HUES48 (cell line): ENCODE measurements at regions not wholly inside any gene's neighbourhood (a gene's known extent, or its start where the extent isn't known, plus 50 kb on each side); places are given as distances from the start of the nearest gene placed in this dataset.

Experiments used
- H3K27ac ChIP-seq: one replicate; pipeline ENCODE4 v1.7.0; 2013; ENCODE audit warnings: low read depth, low read length, inconsistent platforms
- H3K27me3 ChIP-seq: 2 replicates; pipeline ENCODE4 v1.6.1; 2013; ENCODE audit warnings: mild to moderate bottlenecking, low read length; ENCODE audit not compliant: control insufficient read depth, insufficient read depth
- H3K36me3 ChIP-seq: 2 replicates; pipeline ENCODE4 v1.6.1; 2013; ENCODE audit warnings: low read length; ENCODE audit not compliant: control insufficient read depth, insufficient read depth
- H3K4me1 ChIP-seq: 2 replicates; pipeline ENCODE4 v1.6.1; 2013; ENCODE audit warnings: mild to moderate bottlenecking, low read length; ENCODE audit not compliant: control insufficient read depth, insufficient read depth
- H3K4me3 ChIP-seq: 2 replicates; pipeline ENCODE4 v1.5.1; 2013; ENCODE audit warnings: mild to moderate bottlenecking, low read depth, low read length
- H3K9ac ChIP-seq: 2 replicates; pipeline ENCODE4 v1.6.1; 2013; ENCODE audit warnings: mild to moderate bottlenecking, low read depth, low read length, moderate library complexity
- H3K9me3 ChIP-seq: 2 replicates; pipeline ENCODE4 v1.6.1; 2013; ENCODE audit warnings: low read length; ENCODE audit not compliant: control insufficient read depth, insufficient read depth

DNA sequence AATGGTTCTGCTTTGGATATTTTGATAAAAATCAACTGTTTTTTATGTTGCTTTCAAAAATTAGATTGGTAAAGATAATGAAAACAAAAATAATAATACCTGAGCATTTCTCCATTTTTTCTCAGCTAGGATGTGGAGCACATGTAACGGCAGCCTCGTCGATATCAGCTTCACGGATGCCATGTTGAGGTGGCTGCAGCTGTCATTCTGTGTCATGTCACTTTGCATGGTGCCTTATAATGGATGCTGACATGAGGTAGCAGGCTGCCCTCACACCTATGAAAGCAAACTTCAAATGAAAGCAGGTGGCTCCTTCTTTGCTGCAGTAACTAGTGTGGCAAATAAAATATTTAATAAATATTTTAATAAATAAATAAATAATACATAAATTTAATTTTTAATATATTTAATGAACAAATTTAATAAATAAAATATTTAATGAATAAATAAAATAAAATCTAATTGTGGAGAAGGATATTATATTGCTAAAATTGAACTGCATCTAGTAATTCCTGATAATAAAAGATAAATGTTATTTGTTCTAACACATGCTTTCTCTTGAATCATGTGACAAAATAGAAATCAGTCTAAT, 955.7 kb upstream of the SLC10A2 start:
- no peak overlapping the region for H3K4me3 ChIP-seq
- H3K27ac ChIP-seq = no peak overlapping the region
- no peaks in the 10 kb centered on the region for H3K4me1 ChIP-seq
- no peaks in the 10 kb centered on the region for H3K9me3 ChIP-seq
- H3K36me3 ChIP-seq = no peaks in the 10 kb centered on the region
- H3K9ac ChIP-seq = no peak overlapping the region
- H3K27me3 ChIP-seq = no peaks in the 10 kb centered on the region

DNA sequence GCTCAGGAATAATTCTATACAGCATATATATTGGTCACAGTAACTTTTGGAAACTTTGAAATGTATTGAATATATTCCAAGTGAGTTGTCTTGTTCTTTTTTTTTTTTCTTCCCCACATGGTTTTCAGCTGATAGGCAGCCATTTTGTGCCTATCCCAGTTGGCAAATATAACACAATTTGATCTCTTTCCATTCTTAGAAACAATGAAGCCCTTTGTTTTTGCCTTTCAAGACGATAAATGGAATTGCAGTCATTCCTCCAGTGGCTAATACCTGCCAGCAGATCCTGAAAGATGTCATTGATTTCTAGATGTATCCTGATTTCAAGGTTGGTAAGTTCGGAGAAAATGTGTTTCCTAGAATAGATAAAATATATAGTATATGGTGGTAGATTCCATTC, 951.1 kb upstream of the SLC10A2 start:
- Histone ChIP-seq H3K4me1 (no peaks in the 10 kb centered on the region), H3K9ac (no peak overlapping the region), H3K27me3 (no peaks in the 10 kb centered on the region), H3K27ac (no peak overlapping the region), H3K4me3 (no peak overlapping the region), H3K9me3 (no peaks in the 10 kb centered on the region), H3K36me3 (no peaks in the 10 kb centered on the region)

DNA sequence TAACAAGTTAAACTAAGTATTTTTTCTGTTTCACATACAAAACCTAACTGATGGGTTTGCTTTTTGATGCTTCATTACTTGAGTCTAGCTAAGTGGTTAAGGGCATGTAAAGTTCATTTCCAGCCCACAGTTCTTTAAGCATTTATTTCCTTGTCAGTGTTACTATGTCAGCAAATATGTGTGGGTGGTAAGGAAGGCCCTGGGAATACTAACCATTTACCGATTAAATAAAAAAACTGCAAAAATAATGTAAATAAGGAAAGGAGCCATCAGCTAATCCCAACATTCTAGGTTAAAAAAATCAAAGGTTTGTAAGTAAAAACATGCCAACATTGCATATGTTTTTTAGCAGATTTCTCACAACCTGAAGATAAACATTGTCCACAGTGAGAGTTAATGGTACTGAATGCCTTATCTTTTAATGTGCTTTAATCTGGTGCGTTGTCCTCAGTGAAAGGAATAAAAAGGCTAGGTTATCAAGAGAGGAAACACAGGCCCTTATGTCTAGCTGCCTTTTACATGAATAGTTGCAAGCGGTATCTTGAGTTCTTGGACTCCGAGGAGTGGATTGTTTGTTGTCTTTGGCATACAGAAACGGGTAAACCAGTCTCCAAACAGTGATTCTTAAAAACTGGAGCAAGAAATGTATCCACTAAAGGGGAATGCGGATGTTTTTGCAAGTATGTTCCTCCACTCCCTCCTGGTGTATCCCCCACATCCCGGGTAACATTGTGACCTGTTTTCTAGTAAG, 949.6 kb upstream of the SLC10A2 start:
- no peak overlapping the region for H3K9ac ChIP-seq
- H3K9me3 ChIP-seq = no peaks in the 10 kb centered on the region
- H3K4me3 ChIP-seq = no peak overlapping the region
- no peaks in the 10 kb centered on the region for H3K4me1 ChIP-seq
- H3K27ac ChIP-seq = no peak overlapping the region
- no peaks in the 10 kb centered on the region for H3K36me3 ChIP-seq
- H3K27me3 ChIP-seq = no peaks in the 10 kb centered on the region

DNA sequence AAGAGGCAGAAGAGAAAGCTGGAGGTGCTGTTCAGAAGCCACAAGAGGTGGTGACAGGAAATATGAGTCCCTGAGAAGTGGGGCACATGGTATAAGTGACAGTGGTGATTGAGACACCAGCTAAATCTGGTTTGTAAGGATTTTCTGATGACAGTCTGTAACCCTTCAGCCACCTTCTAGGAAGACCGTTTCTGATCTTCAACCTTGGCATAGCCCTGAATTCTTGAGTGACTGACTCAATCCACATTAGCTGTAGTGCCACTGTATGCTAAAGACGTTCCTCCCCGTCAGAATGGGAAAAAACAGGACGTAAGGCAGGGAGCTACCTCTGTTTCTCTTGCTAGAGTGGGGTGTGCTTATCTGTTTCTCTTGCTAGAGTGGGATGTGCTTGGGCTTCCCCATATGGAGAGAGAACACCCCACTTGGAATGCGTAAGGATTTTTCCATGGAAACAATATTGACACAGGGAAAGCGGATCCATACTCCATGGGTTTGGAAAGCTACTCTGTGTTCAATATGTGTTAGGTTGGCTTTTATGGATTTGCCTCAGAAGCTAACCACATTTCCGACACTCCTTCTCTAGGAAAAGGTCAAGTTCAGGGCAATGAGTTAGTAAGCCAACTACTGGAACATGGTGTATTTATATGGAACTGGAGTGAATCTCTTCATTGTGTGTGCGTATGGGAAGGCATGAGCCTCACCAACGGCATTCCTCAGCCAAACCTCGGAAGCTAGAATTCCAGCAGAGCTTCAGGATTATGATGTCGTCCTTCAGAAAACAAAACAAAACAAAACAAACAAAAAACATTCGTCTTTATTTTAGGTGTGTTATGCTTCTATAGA, 948.8 kb upstream of the SLC10A2 start:
- Histone ChIP-seq H3K36me3 (no peaks in the 10 kb centered on the region), H3K27ac (no peak overlapping the region), H3K4me1 (no peaks in the 10 kb centered on the region), H3K4me3 (no peak overlapping the region), H3K9me3 (no peaks in the 10 kb centered on the region), H3K27me3 (no peaks in the 10 kb centered on the region), H3K9ac (no peak overlapping the region)

DNA sequence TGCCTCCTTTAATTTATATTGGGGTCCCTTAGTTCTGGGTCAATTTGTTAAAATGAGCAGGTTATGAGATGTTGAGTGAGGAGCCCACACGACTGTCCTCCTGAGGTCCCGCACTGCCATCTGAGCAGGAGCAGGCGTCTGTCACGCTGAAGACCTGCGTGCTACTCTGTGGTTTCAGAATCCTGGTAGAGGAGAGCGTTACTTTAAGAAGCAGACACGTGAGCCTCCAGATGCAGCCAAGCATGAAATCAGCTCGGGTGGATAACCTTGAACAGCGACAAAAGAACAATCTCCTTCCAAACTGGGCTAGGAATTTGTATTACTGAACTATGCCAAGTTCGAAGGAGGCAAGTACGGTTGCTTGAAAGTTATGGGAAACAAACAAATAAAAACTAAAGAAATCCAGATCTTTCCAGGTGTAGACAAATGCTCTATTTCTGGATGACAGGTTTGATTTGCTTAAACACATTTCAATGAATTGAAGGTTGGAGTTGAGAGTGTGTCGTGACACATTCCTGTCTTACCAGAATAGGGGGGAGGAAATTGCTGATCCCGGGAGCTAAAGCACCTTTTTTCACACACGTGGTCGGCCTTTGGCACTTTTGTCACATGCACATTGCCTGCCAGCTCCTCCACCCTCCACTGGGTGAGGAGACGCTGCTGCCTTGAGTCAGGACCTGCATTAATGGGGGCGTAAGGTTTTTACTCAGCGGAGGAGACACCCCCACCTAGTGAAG, 945.5 kb upstream of the SLC10A2 start:
- H3K36me3 ChIP-seq = no peaks in the 10 kb centered on the region
- H3K9me3 ChIP-seq = no peaks in the 10 kb centered on the region
- H3K4me3 ChIP-seq = no peak overlapping the region
- H3K27me3 ChIP-seq = no peaks in the 10 kb centered on the region
- no peak overlapping the region for H3K27ac ChIP-seq
- no peaks in the 10 kb centered on the region for H3K4me1 ChIP-seq
- H3K9ac ChIP-seq = no peak overlapping the region

DNA sequence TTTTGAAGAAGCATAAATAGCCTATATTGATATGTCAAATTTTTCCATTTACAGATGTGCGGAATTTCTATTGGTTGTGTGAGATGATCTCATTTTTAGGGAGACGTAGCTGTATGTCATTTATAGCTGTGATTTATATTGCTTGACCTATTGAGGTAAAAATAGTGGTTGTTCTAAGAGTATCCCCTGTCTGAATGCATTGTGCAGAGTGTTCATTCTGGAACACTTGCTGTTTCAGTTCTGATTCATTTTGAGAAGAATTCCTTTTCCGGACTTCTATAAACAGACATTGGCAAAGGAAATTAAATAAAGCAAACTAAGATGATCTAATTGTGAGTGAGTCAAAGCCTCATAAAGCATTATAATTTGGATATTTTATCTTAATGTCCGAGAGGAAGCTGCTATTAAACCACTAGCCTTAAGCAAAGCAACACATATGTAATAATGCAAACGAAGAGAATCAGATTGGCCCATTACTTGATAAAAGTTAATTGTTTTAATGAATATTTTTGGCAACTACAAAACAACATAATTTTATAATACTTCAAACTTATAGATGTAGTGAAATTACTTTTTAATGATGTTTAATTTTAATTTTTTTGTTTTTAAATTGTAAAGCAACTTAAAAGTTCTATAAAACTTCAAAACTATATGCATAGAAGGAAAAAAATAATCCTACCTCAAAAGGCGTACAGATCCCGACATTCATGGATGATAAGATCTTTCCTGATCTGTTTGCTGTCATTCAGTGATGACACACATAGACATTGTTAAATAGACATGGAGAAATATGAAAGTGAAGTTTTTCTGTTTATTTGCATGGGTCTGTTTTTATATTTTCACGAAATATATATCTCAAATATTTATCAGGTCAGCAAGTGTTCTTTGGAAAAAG, 942.6 kb upstream of the SLC10A2 start:
- Histone ChIP-seq H3K27ac (no peak overlapping the region), H3K36me3 (no peaks in the 10 kb centered on the region), H3K4me3 (no peak overlapping the region), H3K27me3 (no peaks in the 10 kb centered on the region), H3K9me3 (no peaks in the 10 kb centered on the region), H3K4me1 (no peaks in the 10 kb centered on the region), H3K9ac (no peak overlapping the region)

DNA sequence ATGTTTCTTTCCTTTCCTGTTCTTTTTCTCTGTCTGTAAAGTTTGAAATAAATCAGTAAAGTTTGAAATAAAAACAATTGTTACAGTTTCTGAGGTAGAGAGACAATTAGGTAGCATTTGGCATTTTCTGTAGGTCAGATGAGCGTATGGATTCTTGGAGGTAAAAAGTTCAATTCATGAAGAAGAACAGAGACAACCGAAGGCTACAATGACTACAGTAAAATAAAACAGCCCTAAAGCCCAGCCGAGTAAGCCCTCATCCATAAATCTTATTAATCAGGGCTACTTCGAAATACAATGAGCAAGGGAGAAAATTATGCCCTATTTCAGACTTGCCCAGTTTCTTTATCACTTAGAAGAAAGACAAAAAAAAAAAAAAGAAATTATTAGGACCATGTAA, 941.9 kb upstream of the SLC10A2 start:
- H3K27me3 ChIP-seq = no peaks in the 10 kb centered on the region
- H3K9me3 ChIP-seq = no peaks in the 10 kb centered on the region
- H3K9ac ChIP-seq = no peak overlapping the region
- H3K4me3 ChIP-seq = no peak overlapping the region
- H3K27ac ChIP-seq = no peak overlapping the region
- no peaks in the 10 kb centered on the region for H3K36me3 ChIP-seq
- no peaks in the 10 kb centered on the region for H3K4me1 ChIP-seq

DNA sequence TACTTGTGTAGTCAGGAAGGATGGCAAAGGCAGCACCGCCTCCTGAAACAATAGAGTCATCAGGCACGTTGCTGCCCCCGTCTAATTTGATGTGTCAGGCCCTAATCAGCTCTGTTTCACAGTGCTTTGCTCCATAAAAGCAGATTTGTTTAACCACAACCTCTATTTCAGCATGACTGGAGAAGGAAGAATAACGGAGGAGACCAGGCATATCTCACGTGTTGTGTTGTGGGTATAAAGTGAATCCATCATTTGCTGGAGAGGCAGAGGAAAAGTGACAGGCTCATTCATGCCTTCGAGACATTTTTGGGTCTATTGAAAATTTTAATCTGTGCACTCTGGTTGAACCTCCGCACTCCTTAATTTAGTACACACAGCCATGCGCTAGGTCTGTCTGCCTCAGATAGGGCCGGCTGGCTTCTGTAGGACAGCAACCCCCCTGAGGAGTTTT, 940.4 kb upstream of the SLC10A2 start:
- Histone ChIP-seq H3K27ac (no peak overlapping the region), H3K4me1 (no peaks in the 10 kb centered on the region), H3K36me3 (no peaks in the 10 kb centered on the region), H3K4me3 (no peak overlapping the region), H3K27me3 (no peaks in the 10 kb centered on the region), H3K9me3 (no peaks in the 10 kb centered on the region), H3K9ac (no peak overlapping the region)

DNA sequence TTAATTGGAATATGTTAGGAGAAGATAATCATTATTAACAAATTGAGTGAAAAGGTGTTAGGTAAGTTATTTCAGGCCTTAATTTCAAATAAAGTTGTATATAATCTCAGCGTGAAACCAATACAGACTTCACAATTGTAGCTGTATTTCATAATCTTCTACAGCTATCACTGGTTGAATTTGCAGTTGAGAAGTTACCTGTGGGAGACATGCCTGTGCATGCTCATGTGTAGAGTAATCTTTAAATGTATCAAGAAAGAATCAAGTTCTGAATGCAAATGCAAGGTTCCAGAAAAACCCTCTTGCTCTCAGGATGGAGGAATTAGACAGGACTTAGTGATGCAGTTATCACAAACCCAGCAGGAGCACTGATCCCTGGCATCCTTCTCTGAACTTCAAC, 938.4 kb upstream of the SLC10A2 start:
- H3K9me3 ChIP-seq = no peaks in the 10 kb centered on the region
- H3K27ac ChIP-seq = no peak overlapping the region
- H3K4me3 ChIP-seq = no peak overlapping the region

DNA sequence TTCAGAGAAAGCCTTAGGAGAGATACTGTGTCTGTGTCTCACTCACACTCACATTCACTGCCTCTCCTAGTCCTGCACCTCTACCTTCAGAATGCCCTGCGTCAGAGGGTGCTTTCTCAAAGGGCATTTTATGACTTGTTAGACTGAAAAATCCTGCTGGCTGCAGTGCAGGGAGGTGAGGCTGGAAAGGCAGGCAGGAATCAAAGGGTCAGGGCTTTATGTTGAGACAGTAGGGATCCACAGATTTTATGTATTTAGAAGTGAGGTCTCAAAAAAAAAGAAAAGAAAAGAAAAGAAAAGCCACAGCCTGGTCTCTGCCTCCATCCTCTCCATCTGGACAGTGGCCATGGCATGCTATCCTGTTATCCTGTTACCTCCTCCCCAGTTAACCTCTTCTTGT, 936.0 kb upstream of the SLC10A2 start:
- no peak overlapping the region for H3K9ac ChIP-seq
- H3K9me3 ChIP-seq = no peaks in the 10 kb centered on the region
- no peak overlapping the region for H3K4me3 ChIP-seq
- H3K27ac ChIP-seq = no peak overlapping the region
- H3K4me1 ChIP-seq = no peaks in the 10 kb centered on the region
- no peaks in the 10 kb centered on the region for H3K27me3 ChIP-seq
- H3K36me3 ChIP-seq = no peaks in the 10 kb centered on the region

More for the DNA sequence above, 938.4 kb upstream of the SLC10A2 start:
- Histone ChIP-seq H3K9ac (no peak overlapping the region), H3K4me1 (no peaks in the 10 kb centered on the region), H3K36me3 (no peaks in the 10 kb centered on the region), H3K27me3 (no peaks in the 10 kb centered on the region)
